ENCODE measurements at regions not wholly inside any gene's neighbourhood (a gene's known extent, or its start where the extent isn't known, plus 50 kb on each side); places are given as distances from the start of the nearest gene placed in this dataset.

- no peak for TF ChIP-seq CTCF (IDR thresholded peaks at IDR 0.05 in 4 of 5, conservative IDR thresholded peaks at IDR 0.05 in 1 of 5)
- no peak for TF ChIP-seq POLR2A (IDR thresholded peaks at IDR 0.05)
These were observed 93.8 kb upstream of the RPS6KA2 start for GRCh38 chr6:166720856-166721255.
